ENCODE measurements at regions not wholly inside any gene's neighbourhood (a gene's known extent, or its start where the extent isn't known, plus 50 kb on each side); places are given as distances from the start of the nearest gene placed in this dataset.

DNA sequence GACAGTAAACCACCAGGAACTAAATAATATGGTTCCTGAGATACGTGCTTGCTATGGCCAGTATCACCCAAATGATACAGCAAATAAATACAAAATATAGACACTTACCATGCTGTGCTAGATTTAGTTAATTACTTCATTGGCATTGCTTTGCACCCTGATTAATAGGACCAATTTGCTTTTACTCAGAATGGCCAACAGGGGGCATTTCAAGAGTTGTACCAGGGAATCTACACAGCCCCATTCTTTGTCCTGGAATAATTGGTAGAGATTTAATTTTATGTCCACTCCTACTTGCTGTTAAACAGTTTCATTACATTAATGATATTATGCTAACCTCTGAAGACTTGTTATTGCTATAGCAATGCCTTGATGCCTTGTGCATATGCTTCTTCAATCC, 280.8 kb downstream of the RERGL start:
- H3K14ac ChIP-seq (ENCODE audit: insufficient read length) = no peak overlapping the region
- no peak overlapping the region for H3K4me3 ChIP-seq (ENCODE audit: extremely low read depth in 1 of 4, insufficient read depth in 2 of 4, low read depth in 3 of 4, low read length in 4 of 4)
- H2BK12ac ChIP-seq (ENCODE audit: low read depth, low read length) = no peak overlapping the region
- H2BK120ac ChIP-seq (replicated peaks; ENCODE audit: low read depth, low read length) = no peak overlapping the region
- no peak overlapping the region for H3K4ac ChIP-seq (replicated peaks; ENCODE audit: insufficient read length, low read depth, low read length)
- CTCF ChIA-PET (ENCODE audit: partially characterized antibody) = interaction anchor here (1.1 to 1.4 kb wide), 3 partner anchors 8 to 12 kb away, joined by 3 to 6 read pairs (median 3); no protein-coding TSS in a partner anchor
- no peak overlapping the region for H3K4me2 ChIP-seq (ENCODE audit: insufficient read depth in 1 of 2, low read depth in 2 of 2, low read length in 2 of 2)
- no peak overlapping the region for H3K56ac ChIP-seq (replicated peaks; ENCODE audit: insufficient read length, low read depth, low read length)
- H4K5ac ChIP-seq (ENCODE audit: insufficient read length, low read depth, low read length) = no peak overlapping the region
- no peak overlapping the region for H2BK5ac ChIP-seq (ENCODE audit: low read depth, low read length)
- no peaks in the 10 kb centered on the region for H3K36me3 ChIP-seq (ENCODE audit: control insufficient read depth in 2 of 4, insufficient read depth in 4 of 4, low read length in 3 of 4)
- H4K91ac ChIP-seq (replicated peaks; ENCODE audit: insufficient read length, low read length) = no peak overlapping the region
- no peak overlapping the region for H2BK15ac ChIP-seq (ENCODE audit: low read length)
- no peak overlapping the region for H3K23ac ChIP-seq (ENCODE audit: insufficient read length)
- no peaks in the 10 kb centered on the region for H3K23me2 ChIP-seq (ENCODE audit: low read depth, low read length)
- no peaks in the 10 kb centered on the region for H3K79me1 ChIP-seq (ENCODE audit: low read depth, low read length)
- H3K27ac ChIP-seq (ENCODE audit: low read depth, low read length) = no peak overlapping the region
- POLR2A ChIA-PET (ENCODE audit: partially characterized antibody) = no interaction called here
- H4K8ac ChIP-seq (ENCODE audit: extremely low read depth, insufficient read depth, low read length) = no peak overlapping the region
- no peak overlapping the region for H3K18ac ChIP-seq (ENCODE audit: extremely low read depth, low read length)
- H3K27me3 ChIP-seq (replicated peaks in 1 of 4; ENCODE audit: control insufficient read depth in 3 of 4, extremely low read depth in 1 of 4, insufficient read depth in 3 of 4, low read length in 3 of 4) = no peaks in the 10 kb centered on the region
- DNase-seq (ENCODE audit: low read depth in 1 of 2, low spot score in 2 of 2) (no peak), FAIRE-seq (no peak)
- no peaks in the 10 kb centered on the region for H3K4me1 ChIP-seq (replicated peaks in 1 of 4; ENCODE audit: control insufficient read depth in 3 of 4, insufficient read depth in 4 of 4, low read length in 3 of 4)
- 65% methylated on average over 1 of the region's 1 CpG; no CpG with 5 or more reads in 1 of the 2 experiments for WGBS, 2 experiments (ENCODE audit: extremely low coverage in 1 of 2, insufficient coverage in 1 of 2, insufficient read length in 1 of 2, insufficient replicate concordance in 2 of 2, low coverage in 1 of 2, low lambda C conversion rate in 2 of 2, missing lambda C conversion rate in 1 of 2)
- H3K79me2 ChIP-seq (ENCODE audit: control insufficient read depth in 1 of 2, insufficient read depth in 2 of 2, low read length in 2 of 2) = no peaks in the 10 kb centered on the region
- no peak overlapping the region for H2AK5ac ChIP-seq (ENCODE audit: low read depth, low read length)
- no peak overlapping the region for H2AFZ ChIP-seq (ENCODE audit: low read length)
- no peak overlapping the region for H3K9ac ChIP-seq (replicated peaks in 1 of 4; ENCODE audit: extremely low read depth in 1 of 4, low read depth in 3 of 4, low read length in 3 of 4)
- no peaks in the 10 kb centered on the region for H4K20me1 ChIP-seq (replicated peaks in 1 of 2; ENCODE audit: control insufficient read depth in 1 of 2, insufficient read depth in 2 of 2, low read length in 2 of 2)
- no peak overlapping the region for H2BK20ac ChIP-seq (ENCODE audit: low read length)
- H3K9me3 ChIP-seq (ENCODE audit: insufficient read depth in 2 of 2, low read depth in 1 of 2, low read length in 1 of 2) = no peaks in the 10 kb centered on the region
- TF ChIP-seq KDM5A (IDR thresholded peaks at IDR 0.05; ENCODE audit: low read length) (no peak), MAFK (IDR thresholded peaks at IDR 0.05; ENCODE audit: low read depth, low read length) (no peak), RXRA (IDR thresholded peaks at IDR 0.05; ENCODE audit: insufficient read depth, low read depth, low read length) (no peak)

Data from H1 (cell line).